ENCODE measurements at regions not wholly inside any gene's neighbourhood (a gene's known extent, or its start where the extent isn't known, plus 50 kb on each side); places are given as distances from the start of the nearest gene placed in this dataset.

GRCh38 chr7:142602756-142603155, 146.5 kb upstream of the PRSS1 start:
- DNase-seq (no peak), ATAC-seq (ENCODE audit: low read depth) (no peak)
- no peak overlapping the region for H3K14ac ChIP-seq (replicated peaks; ENCODE audit: low read depth, low read length)
- H2BK20ac ChIP-seq (ENCODE audit: low read depth, low read length), result peak overlapping the region; percentile 60; the same call in 1 of the 2 replicates
- ChIA-PET POLR2A (ENCODE audit: unreplicated experiment) (no interaction called here), CTCF (interaction anchor here (0.9 to 2.3 kb wide), 5 partner anchors 10 to 181 kb away, joined by 3 to 19 read pairs (median 12); no protein-coding TSS in a partner anchor)
- BruUV-seq (replicated peaks), result no TSS peak
- no peak overlapping the region for H2AK9ac ChIP-seq (replicated peaks; ENCODE audit: low read depth, low read length, poor library complexity)
- H2BK5ac ChIP-seq (ENCODE audit: low read depth, low read length, poor library complexity, severe bottlenecking), result no peak overlapping the region
- in situ Hi-C loops (cut with MboI; ENCODE audit: low sequenced_read_pairs) (loop anchor here (5.0 to 10.0 kb wide), 2 partner anchors 65 to 182 kb away; no protein-coding TSS in a partner anchor), dilution Hi-C loops (cut with HindIII; ENCODE audit: low sequenced_read_pairs, unreplicated experiment) (no loop called here), intact Hi-C loops (cut with micrococcal nuclease) (loop anchor here (10.0 kb wide), 1 partner anchor 402 kb away; no protein-coding TSS in a partner anchor)
- H3K9ac ChIP-seq (ENCODE audit: low read depth, low read length), result no peak overlapping the region
- no peak overlapping the region for H3K27ac ChIP-seq (ENCODE audit: insufficient read depth, low read length)
- no peak overlapping the region for H2BK15ac ChIP-seq (ENCODE audit: low read depth, low read length)
- no peak overlapping the region for H2AK5ac ChIP-seq (ENCODE audit: low read depth, low read length)
- no peaks in the 10 kb centered on the region for H3K79me1 ChIP-seq (ENCODE audit: low read depth in 1 of 2, low read length in 2 of 2)
- WGBS, 2 experiments (ENCODE audit: extremely low coverage in 2 of 2, insufficient read length in 1 of 2), result 59% methylated on average over 5 of the region's 8 CpGs; no CpG with 5 or more reads in 1 of the 2 experiments
- H3K18ac ChIP-seq (ENCODE audit: low read depth, low read length), result no peak overlapping the region
- H3K4me3 ChIP-seq (ENCODE audit: insufficient read depth, low read depth, low read length), result no peak overlapping the region
- H3K27me3 ChIP-seq (ENCODE audit: control insufficient read depth, insufficient read depth, low read length), result peaks cover 6% of the 10 kb centered on the region; the same call in 1 of the 2 replicates
- peak overlapping the region in 1 of 2 experiments; percentile 35; a peak in 1 of 4 replicates for H4K8ac ChIP-seq (ENCODE audit: low read depth in 2 of 2, low read length in 2 of 2)
- H3K23ac ChIP-seq (ENCODE audit: low read depth, low read length), result no peak overlapping the region
- no peak overlapping the region for H3K56ac ChIP-seq (ENCODE audit: extremely low read depth, insufficient read depth, low read length)
- H2BK120ac ChIP-seq (ENCODE audit: low read depth, low read length), result no peak overlapping the region
- no peaks in the 10 kb centered on the region for H3K9me1 ChIP-seq (ENCODE audit: insufficient read depth, low read length)
- H2AFZ ChIP-seq (replicated peaks; ENCODE audit: low read length, poor library complexity), result peak overlapping the region; percentile 73
- H4K20me1 ChIP-seq (ENCODE audit: insufficient read depth, low read length), result no peaks in the 10 kb centered on the region
- no peak overlapping the region for H4K5ac ChIP-seq (ENCODE audit: low read depth, low read length)
- H3K4me2 ChIP-seq (ENCODE audit: low read depth, low read length), result no peak overlapping the region
- no peaks in the 10 kb centered on the region for H3K4me1 ChIP-seq (ENCODE audit: control insufficient read depth, insufficient read depth, low read length)
- no peak overlapping the region for H4K91ac ChIP-seq (ENCODE audit: insufficient read depth, low read depth, low read length)
- H3K4ac ChIP-seq (ENCODE audit: low read depth, low read length), result 0 out of 2 replicates have a peak overlapping the region, but pooled peaks have one; percentile 1
- H3K9me3 ChIP-seq (ENCODE audit: control insufficient read depth, insufficient read depth, low read length), result no peaks in the 10 kb centered on the region
- no peaks in the 10 kb centered on the region for H3K36me3 ChIP-seq (ENCODE audit: control insufficient read depth, insufficient read depth, low read length)
- no peak for TF ChIP-seq NFE2L2 (IDR thresholded peaks at IDR 0.05; ENCODE audit: low read depth, low read length)
- TF ChIP-seq ELK1 (IDR thresholded peaks at IDR 0.05; ENCODE audit: borderline replicate concordance, low read depth, low read length), result no peak
- no peak for TF ChIP-seq POLR2A (IDR thresholded peaks at IDR 0.05; ENCODE audit: low read depth, low read length)
- TF ChIP-seq MAZ (IDR thresholded peaks at IDR 0.05; ENCODE audit: borderline replicate concordance, low read depth, low read length), result no peak
